ENCODE measurements at regions not wholly inside any gene's neighbourhood (a gene's known extent, or its start where the extent isn't known, plus 50 kb on each side); places are given as distances from the start of the nearest gene placed in this dataset.
A peak's percentile ranks its signal among the peaks of the same experiment; 100 is the strongest.

DNA sequence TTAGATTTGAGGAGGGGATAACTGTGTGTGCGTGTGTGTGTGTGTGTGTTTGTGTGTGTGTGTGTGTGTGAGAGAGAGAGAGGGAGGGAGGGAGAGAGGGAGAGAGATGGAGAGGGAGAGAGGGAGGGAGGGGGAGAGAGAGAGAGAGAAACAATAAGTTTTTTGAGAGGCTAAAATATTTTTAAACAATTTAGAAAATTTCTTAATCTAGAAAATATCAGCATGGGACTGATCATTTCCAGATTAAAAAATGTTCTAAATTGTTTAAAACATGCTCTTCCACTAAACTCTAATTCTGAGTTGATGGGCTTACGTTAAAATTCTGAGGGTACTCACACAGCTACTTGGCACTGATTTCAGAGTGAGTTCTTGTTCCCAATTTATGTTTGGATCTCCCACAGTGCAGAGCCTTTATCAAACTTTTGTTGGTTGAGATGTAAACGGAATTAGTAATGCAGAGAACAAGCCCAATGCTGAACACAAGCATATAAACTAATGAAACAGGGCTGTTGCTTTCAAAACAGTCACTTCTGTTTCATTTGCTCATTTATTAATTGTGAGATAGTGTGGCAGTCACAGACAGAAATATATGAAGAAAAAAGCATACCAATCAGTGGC, 73.4 kb upstream of the RGS2 start:
- no peak overlapping the region for H3K9ac ChIP-seq (ENCODE audit: low read length)
- H3K36me3 ChIP-seq (ENCODE audit: insufficient read depth, low read length) = no peaks in the 10 kb centered on the region
- no peaks in the 10 kb centered on the region for H3F3A ChIP-seq (ENCODE audit: insufficient read depth, low read length)
- H3K79me2 ChIP-seq (ENCODE audit: insufficient read depth, low read length) = no peaks in the 10 kb centered on the region
- TF ChIP-seq EZH2 (IDR thresholded peaks at IDR 0.05; ENCODE audit: borderline replicate concordance, low read length) = no peak
- no peak overlapping the region for H3K4me2 ChIP-seq (ENCODE audit: low read length)
- H2AFZ ChIP-seq (ENCODE audit: low read length) = peak overlapping the region; percentile 59; the same call in 1 of the 2 replicates
- H3K27ac ChIP-seq (ENCODE audit: low read depth, low read length, poor library complexity, severe bottlenecking) = no peak overlapping the region
- H4K20me1 ChIP-seq (ENCODE audit: insufficient read depth, low read length) = no peaks in the 10 kb centered on the region
- no peaks in the 10 kb centered on the region for H3K4me1 ChIP-seq (ENCODE audit: insufficient read depth, low read length, severe bottlenecking)
- no peak overlapping the region for H3K4me3 ChIP-seq (ENCODE audit: low read depth, low read length, poor library complexity, severe bottlenecking)
- no peaks in the 10 kb centered on the region for H3K27me3 ChIP-seq (ENCODE audit: insufficient read depth, low read length)
- H3K9me3 ChIP-seq (ENCODE audit: low read length) = no peaks in the 10 kb centered on the region
- no peaks in the 10 kb centered on the region for H3K9me2 ChIP-seq (ENCODE audit: low read depth, low read length)

DNA sequence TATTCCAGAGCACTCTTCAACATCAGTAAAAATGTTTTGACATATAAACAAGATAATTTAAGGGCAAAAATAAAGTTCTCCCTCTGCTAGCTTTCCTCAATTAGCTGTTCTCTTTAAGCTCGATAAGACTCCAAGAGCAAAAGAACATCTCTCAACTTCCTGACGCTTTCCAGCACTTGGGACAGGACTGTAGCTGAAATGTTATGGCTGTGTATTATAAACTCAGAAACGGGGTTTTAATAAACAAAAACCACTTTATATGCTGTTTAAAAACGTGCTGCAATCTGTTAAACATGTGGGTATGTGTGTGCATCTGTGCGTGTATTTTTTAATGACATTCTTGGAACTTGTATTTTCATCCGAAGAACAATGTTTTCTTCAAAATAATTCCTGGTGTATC, 71.5 kb upstream of the RGS2 start:
- Histone ChIP-seq H3K9me3 (ENCODE audit: low read length) (no peaks in the 10 kb centered on the region), H2AFZ (ENCODE audit: low read length) (no peak overlapping the region), H3K27me3 (ENCODE audit: insufficient read depth, low read length) (no peaks in the 10 kb centered on the region), H4K20me1 (ENCODE audit: insufficient read depth, low read length) (no peaks in the 10 kb centered on the region), H3K4me3 (ENCODE audit: low read depth, low read length, poor library complexity, severe bottlenecking) (no peak overlapping the region), H3K36me3 (ENCODE audit: insufficient read depth, low read length) (no peaks in the 10 kb centered on the region), H3K79me2 (ENCODE audit: insufficient read depth, low read length) (no peaks in the 10 kb centered on the region), H3K4me2 (ENCODE audit: low read length) (no peak overlapping the region), H3F3A (ENCODE audit: insufficient read depth, low read length) (no peaks in the 10 kb centered on the region), H3K27ac (ENCODE audit: low read depth, low read length, poor library complexity, severe bottlenecking) (no peak overlapping the region), H3K9me2 (ENCODE audit: low read depth, low read length) (no peaks in the 10 kb centered on the region), H3K4me1 (ENCODE audit: insufficient read depth, low read length, severe bottlenecking) (peaks cover 2% of the 10 kb centered on the region), H3K9ac (ENCODE audit: low read length) (no peak overlapping the region)
- TF ChIP-seq EZH2 (IDR thresholded peaks at IDR 0.05; ENCODE audit: borderline replicate concordance, low read length) = no peak

DNA sequence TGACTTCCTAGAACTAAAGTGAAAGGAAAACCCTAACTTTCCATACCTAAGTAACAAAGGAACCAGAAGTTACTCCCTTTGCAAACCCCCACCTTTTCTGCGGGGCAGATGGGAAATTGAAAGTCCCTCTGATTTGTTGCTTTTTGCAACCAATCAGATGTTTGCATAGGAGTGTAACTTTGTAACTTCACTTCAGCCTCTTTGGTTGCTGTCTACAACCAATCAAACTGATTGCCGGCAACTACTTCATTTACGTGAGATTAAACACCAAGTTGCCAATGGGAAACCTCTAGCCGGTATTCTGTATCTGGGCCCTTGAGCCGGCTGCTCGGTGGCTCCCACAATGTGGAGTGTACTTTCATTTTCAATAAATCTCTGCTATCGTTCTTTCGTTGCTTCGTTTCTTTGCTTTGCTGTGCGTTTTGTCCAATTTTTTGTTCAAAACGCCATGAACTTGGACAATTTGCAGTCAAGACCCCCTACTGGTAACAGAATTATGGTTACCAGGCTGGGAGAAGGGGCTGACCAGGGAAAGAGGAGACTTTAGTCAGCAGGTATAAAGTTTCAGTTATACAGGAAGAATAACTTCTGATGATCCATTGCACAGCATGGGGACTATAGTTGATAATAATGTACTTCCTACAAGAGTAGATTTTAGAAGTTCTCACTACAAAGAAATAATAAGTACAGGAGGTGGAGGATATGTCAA, 69.2 kb upstream of the RGS2 start:
- H3K27ac ChIP-seq (ENCODE audit: low read depth, low read length, poor library complexity, severe bottlenecking) = no peak overlapping the region
- no peaks in the 10 kb centered on the region for H3K36me3 ChIP-seq (ENCODE audit: insufficient read depth, low read length)
- H3K9ac ChIP-seq (ENCODE audit: low read length) = no peak overlapping the region
- no peak overlapping the region for H3K4me2 ChIP-seq (ENCODE audit: low read length)
- H3K27me3 ChIP-seq (ENCODE audit: insufficient read depth, low read length) = no peaks in the 10 kb centered on the region
- H3K9me2 ChIP-seq (ENCODE audit: low read depth, low read length) = no peaks in the 10 kb centered on the region
- H3F3A ChIP-seq (ENCODE audit: insufficient read depth, low read length) = no peaks in the 10 kb centered on the region
- no peak overlapping the region for H3K4me3 ChIP-seq (ENCODE audit: low read depth, low read length, poor library complexity, severe bottlenecking)
- H3K4me1 ChIP-seq (ENCODE audit: insufficient read depth, low read length, severe bottlenecking) = peaks cover 7% of the 10 kb centered on the region
- H3K9me3 ChIP-seq (ENCODE audit: low read length) = no peaks in the 10 kb centered on the region
- no peaks in the 10 kb centered on the region for H4K20me1 ChIP-seq (ENCODE audit: insufficient read depth, low read length)
- no peaks in the 10 kb centered on the region for H3K79me2 ChIP-seq (ENCODE audit: insufficient read depth, low read length)
- TF ChIP-seq EZH2 (IDR thresholded peaks at IDR 0.05; ENCODE audit: borderline replicate concordance, low read length) = no peak
- TF ChIP-seq, protein P1, sequence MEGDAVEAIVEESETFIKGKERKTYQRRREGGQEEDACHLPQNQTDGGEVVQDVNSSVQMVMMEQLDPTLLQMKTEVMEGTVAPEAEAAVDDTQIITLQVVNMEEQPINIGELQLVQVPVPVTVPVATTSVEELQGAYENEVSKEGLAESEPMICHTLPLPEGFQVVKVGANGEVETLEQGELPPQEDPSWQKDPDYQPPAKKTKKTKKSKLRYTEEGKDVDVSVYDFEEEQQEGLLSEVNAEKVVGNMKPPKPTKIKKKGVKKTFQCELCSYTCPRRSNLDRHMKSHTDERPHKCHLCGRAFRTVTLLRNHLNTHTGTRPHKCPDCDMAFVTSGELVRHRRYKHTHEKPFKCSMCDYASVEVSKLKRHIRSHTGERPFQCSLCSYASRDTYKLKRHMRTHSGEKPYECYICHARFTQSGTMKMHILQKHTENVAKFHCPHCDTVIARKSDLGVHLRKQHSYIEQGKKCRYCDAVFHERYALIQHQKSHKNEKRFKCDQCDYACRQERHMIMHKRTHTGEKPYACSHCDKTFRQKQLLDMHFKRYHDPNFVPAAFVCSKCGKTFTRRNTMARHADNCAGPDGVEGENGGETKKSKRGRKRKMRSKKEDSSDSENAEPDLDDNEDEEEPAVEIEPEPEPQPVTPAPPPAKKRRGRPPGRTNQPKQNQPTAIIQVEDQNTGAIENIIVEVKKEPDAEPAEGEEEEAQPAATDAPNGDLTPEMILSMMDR (IDR thresholded peaks at IDR 0.05; ENCODE audit: low read length) = no peak
- H2AFZ ChIP-seq (ENCODE audit: low read length) = 0 out of 2 replicates have a peak overlapping the region, but pooled peaks have one; percentile 69

DNA sequence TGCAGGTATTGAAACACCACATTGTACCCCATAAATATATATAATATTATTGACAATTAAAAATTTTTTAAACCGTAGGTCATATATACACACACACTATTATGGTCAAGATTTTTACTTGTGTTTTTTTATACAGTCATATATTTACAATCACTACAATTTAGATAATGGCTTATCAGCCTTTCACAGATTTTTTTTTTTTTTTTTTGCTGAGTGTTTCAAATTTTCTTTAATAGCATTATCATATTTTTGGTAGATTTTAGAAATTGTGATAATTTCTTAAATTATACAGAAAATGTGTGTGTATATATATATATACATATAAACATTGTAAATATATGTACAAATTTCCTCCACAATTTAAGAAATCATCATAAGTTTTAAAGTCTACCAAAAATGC, 68.6 kb upstream of the RGS2 start:
- H3K36me3 ChIP-seq (ENCODE audit: insufficient read depth, low read length) = no peaks in the 10 kb centered on the region
- H3K9ac ChIP-seq (ENCODE audit: low read length) = no peak overlapping the region
- no peaks in the 10 kb centered on the region for H3K79me2 ChIP-seq (ENCODE audit: insufficient read depth, low read length)
- H3K9me2 ChIP-seq (ENCODE audit: low read depth, low read length) = no peaks in the 10 kb centered on the region
- TF ChIP-seq EZH2 (IDR thresholded peaks at IDR 0.05; ENCODE audit: borderline replicate concordance, low read length) = no peak
- TF ChIP-seq, protein P1 (IDR thresholded peaks at IDR 0.05; ENCODE audit: low read length) = no peak
- no peak overlapping the region for H3K27ac ChIP-seq (ENCODE audit: low read depth, low read length, poor library complexity, severe bottlenecking)
- no peak overlapping the region for H3K4me3 ChIP-seq (ENCODE audit: low read depth, low read length, poor library complexity, severe bottlenecking)
- no peak overlapping the region for H3K4me2 ChIP-seq (ENCODE audit: low read length)
- H3K4me1 ChIP-seq (ENCODE audit: insufficient read depth, low read length, severe bottlenecking) = peaks cover 7% of the 10 kb centered on the region
- no peaks in the 10 kb centered on the region for H4K20me1 ChIP-seq (ENCODE audit: insufficient read depth, low read length)
- no peak overlapping the region for H2AFZ ChIP-seq (ENCODE audit: low read length)
- no peaks in the 10 kb centered on the region for H3K27me3 ChIP-seq (ENCODE audit: insufficient read depth, low read length)
- H3K9me3 ChIP-seq (ENCODE audit: low read length) = no peaks in the 10 kb centered on the region
- no peaks in the 10 kb centered on the region for H3F3A ChIP-seq (ENCODE audit: insufficient read depth, low read length)

Data from OCI-LY1 (cell line).